Peyer's patch (tissue), 4 donors: ENCODE measurements at regions not wholly inside any gene's neighbourhood (a gene's known extent, or its start where the extent isn't known, plus 50 kb on each side); places are given as distances from the start of the nearest gene placed in this dataset.

ENCODE experiments used
- CTCF ChIP-seq, 6 experiments: fragments of 450-650 bp in 4 of 6; fragments of 200-600 bp in 2 of 6; sonication (generic) in 1 of 6; IDR thresholded peaks; one replicate each; pipeline ENCODE4 v1.5.1; 2017 to 2019; ENCODE audit warnings: antibody characterized with exemption in 6 of 6, mild to moderate bottlenecking in 3 of 6, moderate library complexity in 1 of 6
- POLR2A ChIP-seq, 2 donors: fragments of 450-650 bp; IDR thresholded peaks; one replicate each; pipeline ENCODE4 v1.5.1; 2017; ENCODE audit warnings: antibody characterized with exemption in 2 of 2, mild to moderate bottlenecking in 2 of 2, moderate library complexity in 2 of 2

GRCh38 chr17:13244513-13244912 lies 226.7 kb upstream of the ELAC2 start:
- no peak for TF ChIP-seq POLR2A (IDR thresholded peaks at IDR 0.05)
- TF ChIP-seq CTCF (IDR thresholded peaks at IDR 0.05): no peak
